Mesendoderm (in vitro differentiated cells): ENCODE measurements at regions not wholly inside any gene's neighbourhood (a gene's known extent, or its start where the extent isn't known, plus 50 kb on each side); places are given as distances from the start of the nearest gene placed in this dataset.
"Not testable (repeated sequence)": the region's sequence is repeated elsewhere in the genome, so short reads cannot be mapped to it uniquely, and the experiment has no call there.

Experiments used
- DNase-seq: peaks from one replicate; pipeline ENCODE4 v3.0.0; 2013
- H2AK5ac ChIP-seq: 2 replicates; pipeline ENCODE4 v1.6.1; 2013; ENCODE audit warnings: low read length, inconsistent platforms
- H2BK120ac ChIP-seq: 2 replicates; pipeline ENCODE4 v1.6.1; 2013; ENCODE audit warnings: low read depth, mild to moderate bottlenecking, low read length, moderate library complexity, mixed read lengths
- H2BK15ac ChIP-seq: replicated peaks from 2 replicates; pipeline ENCODE4 v1.6.1; 2013; ENCODE audit warnings: low read depth, mild to moderate bottlenecking, moderate library complexity
- H2BK5ac ChIP-seq: 2 replicates; pipeline ENCODE4 v1.6.1; 2013; ENCODE audit warnings: low read length, inconsistent platforms
- H3K18ac ChIP-seq: 2 replicates; pipeline ENCODE4 v1.6.1; 2013; ENCODE audit warnings: mild to moderate bottlenecking, low read length, mixed read lengths
- H3K23ac ChIP-seq: one replicate; pipeline ENCODE4 v1.6.1; 2013; ENCODE audit warnings: low read length
- H3K27ac ChIP-seq: 2 replicates; pipeline ENCODE4 v1.5.1; 2013; ENCODE audit warnings: low read depth, mild to moderate bottlenecking, inconsistent platforms, low read length, moderate library complexity
- H3K27me3 ChIP-seq: 2 replicates; pipeline ENCODE4 v1.6.1; 2013; ENCODE audit warnings: low read length, control low read depth, mild to moderate bottlenecking, inconsistent platforms; ENCODE audit not compliant: insufficient read depth, poor library complexity
- H3K36me3 ChIP-seq: 2 replicates; pipeline ENCODE4 v1.6.1; 2013; ENCODE audit warnings: low read length, inconsistent platforms; ENCODE audit not compliant: control insufficient read depth, insufficient read depth
- H3K4ac ChIP-seq: one replicate; pipeline ENCODE4 v1.6.1; 2013; ENCODE audit warnings: low read depth, mild to moderate bottlenecking, low read length, moderate library complexity
- H3K4me1 ChIP-seq: 2 replicates; pipeline ENCODE4 v1.6.1; 2013; ENCODE audit warnings: low read depth, low read length, inconsistent platforms; ENCODE audit not compliant: control insufficient read depth
- H3K4me2 ChIP-seq: 2 replicates; pipeline ENCODE4 v1.6.1; 2013; ENCODE audit warnings: low read length
- H3K4me3 ChIP-seq: 2 replicates; pipeline ENCODE4 v1.5.1; 2013; ENCODE audit warnings: mild to moderate bottlenecking, low read length
- H3K56ac ChIP-seq: one replicate; pipeline ENCODE4 v1.6.1; 2013; ENCODE audit warnings: low read length
- H3K79me1 ChIP-seq: 2 replicates; pipeline ENCODE4 v1.6.1; 2013; ENCODE audit warnings: low read length, inconsistent platforms
- H3K79me2 ChIP-seq: 2 replicates; pipeline ENCODE4 v1.6.1; 2013; ENCODE audit warnings: mild to moderate bottlenecking, low read length; ENCODE audit not compliant: control insufficient read depth, insufficient read depth
- H3K9ac ChIP-seq: 2 replicates; pipeline ENCODE4 v1.6.1; 2013; ENCODE audit warnings: low read length, inconsistent platforms
- H4K5ac ChIP-seq: one replicate; pipeline ENCODE4 v1.6.1; 2013; ENCODE audit warnings: low read length
- H4K8ac ChIP-seq: one replicate; pipeline ENCODE4 v1.6.1; 2013; ENCODE audit warnings: low read depth, mild to moderate bottlenecking, control low read depth, low read length, moderate library complexity
- WGBS: extraction: QIAGEN DNeasy Blood & Tissue Kit; methylation state at CpG from one replicate; pipeline ENCODE4 v1.1.7; 2013; ENCODE audit warnings: low lambda C conversion rate, missing lambda C conversion rate; ENCODE audit not compliant: insufficient coverage; ENCODE audit errors: extremely low coverage; 5-methylcytosine and 5-hydroxymethylcytosine counted together

DNA sequence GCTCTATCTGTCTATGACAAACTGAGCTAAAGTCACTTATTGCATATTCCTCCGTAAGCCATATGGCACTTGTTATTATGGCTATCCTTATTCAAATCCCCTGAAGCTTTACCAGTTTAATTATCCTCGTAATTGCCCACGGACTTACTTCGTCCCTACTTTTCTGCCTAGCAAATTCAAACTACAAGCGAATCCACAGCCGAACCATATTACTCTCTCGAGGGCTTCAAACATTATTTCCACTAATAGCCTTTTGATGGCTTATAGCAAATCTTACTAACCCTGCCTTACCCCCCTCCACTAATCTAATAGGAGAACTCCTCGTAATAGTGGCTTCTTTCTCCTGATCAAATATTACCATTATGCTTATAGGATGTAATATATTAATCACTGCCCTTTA is 63.1 kb upstream of the IMP4 start:
- not testable (repeated sequence) for H3K4me2 ChIP-seq, H3K79me2 ChIP-seq, H3K4me3 ChIP-seq, DNase-seq, H2BK15ac ChIP-seq, H3K56ac ChIP-seq, H3K23ac ChIP-seq, H2AK5ac ChIP-seq, H3K27ac ChIP-seq, H3K79me1 ChIP-seq, H3K4ac ChIP-seq, H3K9ac ChIP-seq, H3K18ac ChIP-seq, H3K27me3 ChIP-seq, H4K5ac ChIP-seq, H4K8ac ChIP-seq, H3K4me1 ChIP-seq, H2BK5ac ChIP-seq, H3K36me3 ChIP-seq, H2BK120ac ChIP-seq
- WGBS = no CpG with 5 or more reads among the region's 8 CpGs

GRCh38 chr2:130268333-130268732 is 70.1 kb upstream of the TUBA3E start:
- not testable (repeated sequence) for H3K4me3 ChIP-seq, DNase-seq, H4K5ac ChIP-seq, H2BK5ac ChIP-seq, H3K4me1 ChIP-seq, H2AK5ac ChIP-seq, H3K9ac ChIP-seq, H4K8ac ChIP-seq, H3K27ac ChIP-seq, H2BK120ac ChIP-seq, H3K79me1 ChIP-seq, H3K27me3 ChIP-seq, H2BK15ac ChIP-seq, H3K4ac ChIP-seq, H3K79me2 ChIP-seq, H3K23ac ChIP-seq, H3K36me3 ChIP-seq, H3K4me2 ChIP-seq, H3K56ac ChIP-seq, H3K18ac ChIP-seq
- no CpG with 5 or more reads among the region's 9 CpGs for WGBS

GRCh38 chr2:130267572-130267971 is 69.3 kb upstream of the TUBA3E start:
- not testable (repeated sequence) for DNase-seq
- no CpG with 5 or more reads among the region's 4 CpGs for WGBS

DNA sequence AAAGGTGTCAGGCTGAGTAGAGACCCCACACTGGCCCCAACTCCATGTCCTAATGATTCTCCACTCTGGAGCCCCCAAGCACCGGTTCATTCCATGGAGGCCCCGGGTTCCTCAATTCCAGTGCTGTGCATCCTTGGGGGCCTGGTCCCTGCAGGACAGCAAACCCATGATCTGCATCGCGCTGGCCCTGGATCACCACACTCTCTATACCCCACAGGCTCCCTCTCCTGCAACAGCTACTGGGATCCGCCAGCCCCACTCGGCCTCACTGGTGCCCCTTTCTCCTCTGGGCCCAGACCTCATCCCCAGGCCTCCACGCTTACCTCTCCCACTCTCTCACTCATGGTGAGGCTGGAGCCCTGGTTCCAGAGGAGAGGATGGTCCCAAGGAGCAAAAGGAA is 68.6 kb upstream of the TUBA3E start:
- no CpG with 5 or more reads among the region's 7 CpGs for WGBS

More at GRCh38 chr2:130267572-130267971, 69.3 kb upstream of the TUBA3E start:
- not testable (repeated sequence) for H3K27ac ChIP-seq, H3K56ac ChIP-seq, H3K9ac ChIP-seq, H2BK5ac ChIP-seq, H3K36me3 ChIP-seq, H3K4me3 ChIP-seq, H3K4me2 ChIP-seq, H3K27me3 ChIP-seq, H3K79me1 ChIP-seq, H3K23ac ChIP-seq, H4K5ac ChIP-seq, H4K8ac ChIP-seq, H2AK5ac ChIP-seq, H2BK15ac ChIP-seq, H3K18ac ChIP-seq, H3K79me2 ChIP-seq, H2BK120ac ChIP-seq, H3K4ac ChIP-seq, H3K4me1 ChIP-seq

DNA sequence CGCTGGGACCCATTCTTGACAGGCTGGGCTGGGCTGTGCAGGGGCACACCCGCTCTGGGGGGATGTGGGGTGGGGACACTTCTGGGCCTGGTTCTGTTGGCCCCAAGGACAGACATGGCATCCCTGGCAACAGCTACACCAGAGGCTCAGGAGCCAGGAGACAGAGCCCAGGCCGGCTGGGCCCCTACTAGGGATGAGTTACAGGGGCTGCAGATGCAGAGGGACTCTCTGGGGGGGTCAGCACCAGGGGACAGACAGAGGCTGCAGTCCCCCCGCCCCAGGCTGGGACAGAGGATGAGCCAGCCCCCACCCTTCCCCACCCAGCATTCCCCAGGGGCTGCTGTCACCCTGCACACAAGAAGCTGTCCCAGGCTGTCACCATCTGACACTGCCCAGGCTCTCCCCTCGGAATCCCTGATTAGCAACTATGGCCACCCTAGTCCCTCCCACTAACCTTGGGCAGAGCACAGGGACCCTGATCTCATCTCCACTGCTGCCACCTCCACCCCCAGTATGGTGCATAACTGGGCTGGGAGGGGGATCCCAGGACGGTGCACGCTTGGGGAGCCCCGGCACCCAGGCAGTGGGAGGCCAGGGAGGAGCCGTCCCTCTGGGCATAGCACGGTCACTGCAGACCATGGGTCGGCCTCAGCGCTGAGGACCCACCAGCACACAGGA is 67.5 kb upstream of the TUBA3E start:
- H3K4me1 ChIP-seq = not testable (repeated sequence)
- WGBS = no CpG with 5 or more reads among the region's 12 CpGs

More for the DNA sequence above, 68.6 kb upstream of the TUBA3E start:
- DNase-seq, H2BK120ac ChIP-seq, H3K18ac ChIP-seq, H3K56ac ChIP-seq, H3K36me3 ChIP-seq, H3K27ac ChIP-seq, H3K4me2 ChIP-seq, H3K23ac ChIP-seq, H4K5ac ChIP-seq, H3K27me3 ChIP-seq, H4K8ac ChIP-seq, H3K79me1 ChIP-seq, H2AK5ac ChIP-seq, H2BK5ac ChIP-seq, H3K4ac ChIP-seq, H3K4me1 ChIP-seq, H3K9ac ChIP-seq, H3K79me2 ChIP-seq, H2BK15ac ChIP-seq, H3K4me3 ChIP-seq: not testable (repeated sequence)

GRCh38 chr2:130264901-130265320 is 66.7 kb upstream of the TUBA3E start:
- not testable (repeated sequence) for H3K36me3 ChIP-seq, H3K27me3 ChIP-seq, H3K4me3 ChIP-seq, H2BK15ac ChIP-seq, H2BK120ac ChIP-seq, H3K56ac ChIP-seq, H3K27ac ChIP-seq, H3K4ac ChIP-seq, H3K4me2 ChIP-seq, H3K79me1 ChIP-seq, H3K79me2 ChIP-seq, H3K23ac ChIP-seq, H4K5ac ChIP-seq, H3K9ac ChIP-seq, H2BK5ac ChIP-seq, H3K4me1 ChIP-seq, H2AK5ac ChIP-seq, H4K8ac ChIP-seq, DNase-seq, H3K18ac ChIP-seq
- no CpG with 5 or more reads among the region's 9 CpGs for WGBS

More for the DNA sequence above, 67.5 kb upstream of the TUBA3E start:
- H2BK5ac ChIP-seq, H3K79me1 ChIP-seq, H3K18ac ChIP-seq, H3K36me3 ChIP-seq, H2BK120ac ChIP-seq, H3K79me2 ChIP-seq, H3K4ac ChIP-seq, H3K27me3 ChIP-seq, H3K23ac ChIP-seq, H3K9ac ChIP-seq, H3K4me3 ChIP-seq, H2AK5ac ChIP-seq, H2BK15ac ChIP-seq, H3K27ac ChIP-seq, H4K5ac ChIP-seq, H3K4me2 ChIP-seq, H4K8ac ChIP-seq, H3K56ac ChIP-seq, DNase-seq: not testable (repeated sequence)
